ENCODE measurements at regions not wholly inside any gene's neighbourhood (a gene's known extent, or its start where the extent isn't known, plus 50 kb on each side); places are given as distances from the start of the nearest gene placed in this dataset.

DNA sequence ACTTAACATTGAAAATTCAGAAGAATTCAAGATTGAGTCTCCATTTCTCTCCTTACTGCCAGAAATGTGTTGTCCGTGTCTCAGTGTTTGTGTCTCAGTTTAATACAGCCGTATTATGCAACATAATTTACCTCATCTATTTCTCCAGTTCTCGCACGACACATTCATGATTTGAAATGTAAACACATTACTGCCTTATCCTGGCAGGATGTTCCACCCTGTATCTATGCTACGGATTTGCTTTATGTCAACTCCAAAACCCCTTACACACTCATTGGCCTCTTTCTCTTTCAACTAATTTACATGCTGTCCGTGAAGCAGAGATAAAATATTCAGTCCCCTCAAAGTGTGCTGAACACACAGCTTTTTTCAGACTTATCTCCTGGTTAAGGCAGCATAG lies 653.7 kb upstream of the SEMA3D start:
- TF ChIP-seq, protein P1, sequence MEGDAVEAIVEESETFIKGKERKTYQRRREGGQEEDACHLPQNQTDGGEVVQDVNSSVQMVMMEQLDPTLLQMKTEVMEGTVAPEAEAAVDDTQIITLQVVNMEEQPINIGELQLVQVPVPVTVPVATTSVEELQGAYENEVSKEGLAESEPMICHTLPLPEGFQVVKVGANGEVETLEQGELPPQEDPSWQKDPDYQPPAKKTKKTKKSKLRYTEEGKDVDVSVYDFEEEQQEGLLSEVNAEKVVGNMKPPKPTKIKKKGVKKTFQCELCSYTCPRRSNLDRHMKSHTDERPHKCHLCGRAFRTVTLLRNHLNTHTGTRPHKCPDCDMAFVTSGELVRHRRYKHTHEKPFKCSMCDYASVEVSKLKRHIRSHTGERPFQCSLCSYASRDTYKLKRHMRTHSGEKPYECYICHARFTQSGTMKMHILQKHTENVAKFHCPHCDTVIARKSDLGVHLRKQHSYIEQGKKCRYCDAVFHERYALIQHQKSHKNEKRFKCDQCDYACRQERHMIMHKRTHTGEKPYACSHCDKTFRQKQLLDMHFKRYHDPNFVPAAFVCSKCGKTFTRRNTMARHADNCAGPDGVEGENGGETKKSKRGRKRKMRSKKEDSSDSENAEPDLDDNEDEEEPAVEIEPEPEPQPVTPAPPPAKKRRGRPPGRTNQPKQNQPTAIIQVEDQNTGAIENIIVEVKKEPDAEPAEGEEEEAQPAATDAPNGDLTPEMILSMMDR (IDR thresholded peaks at IDR 0.05; ENCODE audit: insufficient read depth, low read length), result no peak
- no peak for TF ChIP-seq SPI1 (IDR thresholded peaks at IDR 0.05; ENCODE audit: borderline replicate concordance, low read depth)
- TF ChIP-seq, protein P2, sequence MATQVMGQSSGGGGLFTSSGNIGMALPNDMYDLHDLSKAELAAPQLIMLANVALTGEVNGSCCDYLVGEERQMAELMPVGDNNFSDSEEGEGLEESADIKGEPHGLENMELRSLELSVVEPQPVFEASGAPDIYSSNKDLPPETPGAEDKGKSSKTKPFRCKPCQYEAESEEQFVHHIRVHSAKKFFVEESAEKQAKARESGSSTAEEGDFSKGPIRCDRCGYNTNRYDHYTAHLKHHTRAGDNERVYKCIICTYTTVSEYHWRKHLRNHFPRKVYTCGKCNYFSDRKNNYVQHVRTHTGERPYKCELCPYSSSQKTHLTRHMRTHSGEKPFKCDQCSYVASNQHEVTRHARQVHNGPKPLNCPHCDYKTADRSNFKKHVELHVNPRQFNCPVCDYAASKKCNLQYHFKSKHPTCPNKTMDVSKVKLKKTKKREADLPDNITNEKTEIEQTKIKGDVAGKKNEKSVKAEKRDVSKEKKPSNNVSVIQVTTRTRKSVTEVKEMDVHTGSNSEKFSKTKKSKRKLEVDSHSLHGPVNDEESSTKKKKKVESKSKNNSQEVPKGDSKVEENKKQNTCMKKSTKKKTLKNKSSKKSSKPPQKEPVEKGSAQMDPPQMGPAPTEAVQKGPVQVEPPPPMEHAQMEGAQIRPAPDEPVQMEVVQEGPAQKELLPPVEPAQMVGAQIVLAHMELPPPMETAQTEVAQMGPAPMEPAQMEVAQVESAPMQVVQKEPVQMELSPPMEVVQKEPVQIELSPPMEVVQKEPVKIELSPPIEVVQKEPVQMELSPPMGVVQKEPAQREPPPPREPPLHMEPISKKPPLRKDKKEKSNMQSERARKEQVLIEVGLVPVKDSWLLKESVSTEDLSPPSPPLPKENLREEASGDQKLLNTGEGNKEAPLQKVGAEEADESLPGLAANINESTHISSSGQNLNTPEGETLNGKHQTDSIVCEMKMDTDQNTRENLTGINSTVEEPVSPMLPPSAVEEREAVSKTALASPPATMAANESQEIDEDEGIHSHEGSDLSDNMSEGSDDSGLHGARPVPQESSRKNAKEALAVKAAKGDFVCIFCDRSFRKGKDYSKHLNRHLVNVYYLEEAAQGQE (IDR thresholded peaks at IDR 0.05; ENCODE audit: insufficient replicate concordance, low read depth), result no peak
- no peak for TF ChIP-seq GABPA (IDR thresholded peaks at IDR 0.05; ENCODE audit: low read depth)
- TF ChIP-seq POLR2AphosphoS5 (IDR thresholded peaks at IDR 0.05; ENCODE audit: low read depth), result no peak
- no peaks in the 10 kb centered on the region for H3K27me3 ChIP-seq (ENCODE audit: insufficient read depth, poor library complexity, severe bottlenecking)
- no peak overlapping the region for H3K4me3 ChIP-seq (replicated peaks; ENCODE audit: insufficient read depth, low read length)

DNA sequence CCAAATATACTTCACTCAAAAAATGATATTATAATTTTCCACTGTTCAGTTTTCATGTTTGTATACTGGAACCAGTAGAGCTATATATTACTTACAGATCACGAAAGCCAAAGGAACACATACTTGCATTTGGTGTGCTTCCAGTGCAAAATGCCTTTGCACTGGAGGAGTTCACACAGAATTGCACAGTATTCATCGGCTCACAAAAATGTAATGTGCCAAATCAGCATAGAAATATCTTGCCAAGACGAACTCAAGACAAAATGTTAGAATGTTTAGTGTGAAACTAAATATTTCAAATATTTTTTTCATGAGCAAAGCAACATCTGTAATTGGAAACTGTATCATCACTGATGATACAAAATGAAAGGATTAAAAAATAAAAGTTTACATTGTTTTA lies 646.2 kb upstream of the SEMA3D start:
- DNase-seq (ENCODE audit: low read depth in 1 of 2, low spot score in 1 of 2), result no peak
- no peaks in the 10 kb centered on the region for H3K27me3 ChIP-seq (ENCODE audit: insufficient read depth, poor library complexity, severe bottlenecking)

More for the DNA sequence above, 653.7 kb upstream of the SEMA3D start:
- H3K27ac ChIP-seq (replicated peaks), result no peak overlapping the region
- DNase-seq (ENCODE audit: low read depth in 1 of 2, low spot score in 1 of 2), result no peak

DNA sequence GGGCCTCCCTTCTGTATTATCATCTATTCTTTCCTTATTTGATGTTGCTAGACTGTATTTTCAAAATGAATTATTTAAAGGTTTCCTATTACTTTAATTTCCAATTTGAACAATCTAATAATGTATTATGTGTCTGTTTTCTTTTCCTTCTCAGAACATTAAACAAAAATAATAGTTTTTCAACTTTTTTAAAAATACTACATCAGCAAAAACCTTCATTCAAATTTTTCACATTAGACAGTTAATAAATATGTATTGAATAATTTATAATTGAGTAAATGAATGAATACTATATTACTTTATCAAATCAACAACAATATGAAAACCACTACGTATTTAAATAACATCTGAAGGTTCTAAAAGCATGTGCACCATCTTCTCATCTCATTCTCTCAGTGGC lies 644.1 kb upstream of the SEMA3D start:
- no peak overlapping the region for H3K27ac ChIP-seq (replicated peaks)
- TF ChIP-seq, protein P2 (IDR thresholded peaks at IDR 0.05; ENCODE audit: insufficient replicate concordance, low read depth), result no peak
- no peak for TF ChIP-seq SPI1 (IDR thresholded peaks at IDR 0.05; ENCODE audit: borderline replicate concordance, low read depth)
- no peak for TF ChIP-seq GABPA (IDR thresholded peaks at IDR 0.05; ENCODE audit: low read depth)
- TF ChIP-seq POLR2AphosphoS5 (IDR thresholded peaks at IDR 0.05; ENCODE audit: low read depth), result no peak
- TF ChIP-seq, protein P1 (IDR thresholded peaks at IDR 0.05; ENCODE audit: insufficient read depth, low read length), result no peak
- no peak overlapping the region for H3K4me3 ChIP-seq (replicated peaks; ENCODE audit: insufficient read depth, low read length)
- no peaks in the 10 kb centered on the region for H3K27me3 ChIP-seq (ENCODE audit: insufficient read depth, poor library complexity, severe bottlenecking)
- no peak for DNase-seq (ENCODE audit: low read depth in 1 of 2, low spot score in 1 of 2)

More for the DNA sequence above, 646.2 kb upstream of the SEMA3D start:
- TF ChIP-seq POLR2AphosphoS5 (IDR thresholded peaks at IDR 0.05; ENCODE audit: low read depth) (no peak), SPI1 (IDR thresholded peaks at IDR 0.05; ENCODE audit: borderline replicate concordance, low read depth) (no peak), GABPA (IDR thresholded peaks at IDR 0.05; ENCODE audit: low read depth) (no peak)
- TF ChIP-seq, protein P1 (IDR thresholded peaks at IDR 0.05; ENCODE audit: insufficient read depth, low read length), result no peak
- TF ChIP-seq, protein P2 (IDR thresholded peaks at IDR 0.05; ENCODE audit: insufficient replicate concordance, low read depth), result no peak
- no peak overlapping the region for H3K4me3 ChIP-seq (replicated peaks; ENCODE audit: insufficient read depth, low read length)
- H3K27ac ChIP-seq (replicated peaks), result no peak overlapping the region

Data from HL-60 (cell line).